Pancreas (tissue), 10 donors: ENCODE measurements at regions not wholly inside any gene's neighbourhood (a gene's known extent, or its start where the extent isn't known, plus 50 kb on each side); places are given as distances from the start of the nearest gene placed in this dataset.
"Not testable (repeated sequence)": the region's sequence is repeated elsewhere in the genome, so short reads cannot be mapped to it uniquely, and the experiment has no call there.

Experiments
- ATAC-seq, 4 donors: fragments of 200-7000 bp; cut with Tn5 transposase; one replicate each; pipeline versions ENCODE4 v1.8.0 to v1.9.1; 2020; ENCODE audit warnings: mild to moderate bottlenecking in 4 of 4, moderate library complexity in 4 of 4
- DNase-seq, 6 donors: peaks; one replicate each; pipeline ENCODE4 v3.0.0-alpha.2; 2020
- FAIRE-seq: peaks from 2 replicates; lab custom pipeline; 2012; peaks lifted over from hg19 to GRCh38; lab: Jason Lieb, UNC
- H3K27ac ChIP-seq, 4 donors: fragments of 200-600 bp; sonication (generic); 1 replicate in 3 of 4; 2 replicates in 1 of 4; pipeline versions ENCODE4 v1.5.0 to v1.8.0; 2020
- H3K27me3 ChIP-seq, 4 donors: fragments of 200-600 bp; one replicate each; pipeline ENCODE4 v1.8.0; 2021
- H3K36me3 ChIP-seq, 3 donors: fragments of 200-600 bp; sonication (generic) in 1 of 3; one replicate each; pipeline versions ENCODE4 v1.5.0 to v1.8.0; 2020 to 2021
- H3K4me1 ChIP-seq, 3 donors: fragments of 200-600 bp; one replicate each; pipeline ENCODE4 v1.8.0; 2021
- H3K4me3 ChIP-seq, 4 donors: fragments of 200-600 bp; sonication (generic) in 2 of 4; one replicate each; pipeline versions ENCODE4 v1.5.0 to v1.8.0; 2020 to 2021
- H3K9me3 ChIP-seq, 4 donors: fragments of 200-600 bp; one replicate each; pipeline ENCODE4 v1.8.0; 2021
- WGBS, 2 donors: extraction: QIAGEN DNeasy Blood & Tissue Kit; methylation state at CpG; one replicate each; pipeline ENCODE4 v1.1.7; 2013; 5-methylcytosine and 5-hydroxymethylcytosine counted together
- intact Hi-C, 3 donors: fragments of 100-400 bp; cut with DNase I; formaldehyde crosslinking; loops; one replicate each; pipeline versions ENCODE4 v1.11.1 to v1.14.2; 2022
- TF ChIP-seq, protein P1 (sequence below), 4 donors: fragments of 200-600 bp; sonication (generic) in 3 of 4; IDR thresholded peaks; one replicate each; pipeline versions ENCODE4 v1.5.0 to v1.8.0; 2021; ENCODE audit warnings: antibody characterized with exemption in 4 of 4
- donor health status: healthy with polysubstance abuse.
- donor health status: DM: no; HTN: no; CAD: no; lungs with moderate emphysema.
- donor health status: DM: no; HTN: no; CAD: no.
- donor health status: control.
- donor health status: control.
- donor health status: Bipolar disorder and iron deficiency.
- donor health status: DM: yes; HTN: yes; CAD: no.
- donor health status: DM: no; HTN: no; CAD: no.
- donor health status: DM: no; HTN: no; CAD: no.
- donor health status: DM: yes; HTN: yes; CAD: no.

DNA sequence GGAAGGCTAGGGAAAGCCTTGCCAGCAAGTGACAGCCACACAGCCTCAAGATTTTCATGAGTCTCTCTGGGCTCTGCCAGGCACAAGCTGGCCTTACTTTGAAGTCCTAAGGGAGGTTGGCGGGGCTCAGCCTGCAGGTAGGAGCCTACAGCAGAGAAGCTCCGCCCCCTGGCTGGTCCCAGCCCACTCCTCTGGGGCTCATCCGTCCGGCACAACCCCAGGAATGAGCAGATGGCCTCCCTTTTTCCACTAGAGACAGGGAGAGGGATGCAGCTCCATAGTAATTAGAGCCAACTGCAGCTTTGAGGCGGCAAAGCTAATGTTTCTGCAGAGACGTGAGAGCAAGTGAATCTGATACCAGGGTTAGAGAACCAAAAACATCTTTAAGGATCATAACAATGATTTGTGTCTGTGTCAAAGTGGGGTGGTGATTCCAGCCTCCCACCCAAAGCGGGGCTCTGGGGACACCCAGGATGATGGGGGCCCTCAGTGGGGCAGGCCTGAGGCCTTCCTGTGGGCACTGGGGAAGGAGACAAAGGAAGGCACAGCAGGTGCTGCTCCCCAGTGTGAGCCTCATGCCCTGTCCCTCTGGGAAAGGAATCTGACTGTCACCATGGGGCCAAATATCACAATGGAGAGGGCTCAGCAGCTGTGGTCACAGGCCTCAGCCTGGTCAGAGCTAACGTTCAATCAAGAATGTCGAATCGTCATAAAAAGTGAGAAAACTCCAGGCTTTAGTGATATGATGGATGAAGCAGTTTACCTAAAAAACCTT lies 61.5 kb downstream of the RBFOX3 start:
- no peaks in the 10 kb centered on the region for H3K4me1 ChIP-seq
- H3K27ac ChIP-seq = no peak overlapping the region
- H3K27me3 ChIP-seq = peaks cover 0 to under 1% (median 0%) of the 10 kb centered on the region in 4 donors
- TF ChIP-seq, protein P1, sequence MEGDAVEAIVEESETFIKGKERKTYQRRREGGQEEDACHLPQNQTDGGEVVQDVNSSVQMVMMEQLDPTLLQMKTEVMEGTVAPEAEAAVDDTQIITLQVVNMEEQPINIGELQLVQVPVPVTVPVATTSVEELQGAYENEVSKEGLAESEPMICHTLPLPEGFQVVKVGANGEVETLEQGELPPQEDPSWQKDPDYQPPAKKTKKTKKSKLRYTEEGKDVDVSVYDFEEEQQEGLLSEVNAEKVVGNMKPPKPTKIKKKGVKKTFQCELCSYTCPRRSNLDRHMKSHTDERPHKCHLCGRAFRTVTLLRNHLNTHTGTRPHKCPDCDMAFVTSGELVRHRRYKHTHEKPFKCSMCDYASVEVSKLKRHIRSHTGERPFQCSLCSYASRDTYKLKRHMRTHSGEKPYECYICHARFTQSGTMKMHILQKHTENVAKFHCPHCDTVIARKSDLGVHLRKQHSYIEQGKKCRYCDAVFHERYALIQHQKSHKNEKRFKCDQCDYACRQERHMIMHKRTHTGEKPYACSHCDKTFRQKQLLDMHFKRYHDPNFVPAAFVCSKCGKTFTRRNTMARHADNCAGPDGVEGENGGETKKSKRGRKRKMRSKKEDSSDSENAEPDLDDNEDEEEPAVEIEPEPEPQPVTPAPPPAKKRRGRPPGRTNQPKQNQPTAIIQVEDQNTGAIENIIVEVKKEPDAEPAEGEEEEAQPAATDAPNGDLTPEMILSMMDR (IDR thresholded peaks at IDR 0.05) = no peak
- H3K9me3 ChIP-seq = no peaks in the 10 kb centered on the region
- ATAC-seq = no peak
- no peak for FAIRE-seq
- H3K4me3 ChIP-seq = no peak overlapping the region
- intact Hi-C loops = no loop called here
- peak in 1 of 6 donors; percentile 23 for DNase-seq
- H3K36me3 ChIP-seq = no peaks in the 10 kb centered on the region
- 56 to 62% methylated on average over 10 of the region's 10 CpGs for WGBS, 2 donors

DNA sequence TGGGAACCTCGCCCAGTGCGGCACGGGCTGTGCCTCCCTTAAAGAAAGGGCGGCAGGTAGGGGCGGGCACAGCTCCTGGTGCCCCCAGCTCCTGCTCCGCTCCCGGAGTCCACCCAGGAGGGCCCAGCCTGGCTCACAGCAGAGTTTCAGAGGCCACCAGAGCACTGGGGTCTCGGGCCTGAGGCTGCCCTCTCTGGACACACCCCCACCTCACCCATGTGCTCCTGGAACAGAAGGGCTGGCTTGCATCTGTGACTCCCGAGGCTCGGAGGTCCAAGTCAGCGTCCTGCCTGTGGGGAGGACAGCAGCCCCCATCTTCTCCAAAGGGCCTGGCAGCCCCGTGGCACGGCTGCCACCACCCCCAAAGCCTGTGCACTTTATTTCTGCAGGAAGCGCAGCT lies 62.7 kb downstream of the RBFOX3 start:
- H3K27me3 ChIP-seq = peaks cover 0 to 3% (median 0%) of the 10 kb centered on the region in 4 donors
- H3K4me3 ChIP-seq = no peak overlapping the region
- no peaks in the 10 kb centered on the region for H3K9me3 ChIP-seq
- no peaks in the 10 kb centered on the region for H3K36me3 ChIP-seq
- H3K4me1 ChIP-seq = no peaks in the 10 kb centered on the region
- 58 to 70% methylated on average over 14 of the region's 14 CpGs for WGBS, 2 donors
- FAIRE-seq (no peak), ATAC-seq (no peak), DNase-seq (peak in 1 of 6 donors; percentile 43)
- TF ChIP-seq, protein P1 (IDR thresholded peaks at IDR 0.05) = no peak
- intact Hi-C loops = no loop called here
- H3K27ac ChIP-seq = no peak overlapping the region

DNA sequence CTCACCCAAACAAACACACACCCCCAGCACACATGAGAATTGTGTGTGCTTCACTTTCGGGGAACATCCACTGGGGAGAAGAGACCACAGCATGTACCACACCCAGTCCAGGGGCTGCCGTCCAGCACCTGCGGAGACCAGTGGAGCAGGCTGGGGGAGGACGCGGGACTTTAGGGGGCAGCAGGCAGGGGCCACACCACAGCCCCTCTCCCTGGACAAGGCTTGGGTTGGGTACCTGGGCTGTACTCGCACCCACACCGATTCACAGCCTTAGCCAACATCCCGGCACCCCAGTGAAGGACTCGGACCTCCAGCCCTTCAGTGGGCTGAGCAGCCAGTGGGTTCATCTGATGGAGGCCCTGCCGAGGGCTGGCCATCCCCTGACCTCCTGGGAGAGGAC lies 63.3 kb downstream of the RBFOX3 start:
- FAIRE-seq = no peak
- Histone ChIP-seq H3K9me3 (no peaks in the 10 kb centered on the region), H3K36me3 (no peaks in the 10 kb centered on the region), H3K4me1 (no peaks in the 10 kb centered on the region), H3K27ac (no peak overlapping the region), H3K27me3 (peaks cover 0 to 3% (median 0%) of the 10 kb centered on the region in 4 donors), H3K4me3 (no peak overlapping the region)
- TF ChIP-seq, protein P1 (IDR thresholded peaks at IDR 0.05) = no peak
- DNase-seq = peak in 1 of 6 donors; percentile 34
- intact Hi-C loops = no loop called here
- 59 to 68% methylated on average over 10 of the region's 10 CpGs for WGBS, 2 donors
- ATAC-seq = no peak

DNA sequence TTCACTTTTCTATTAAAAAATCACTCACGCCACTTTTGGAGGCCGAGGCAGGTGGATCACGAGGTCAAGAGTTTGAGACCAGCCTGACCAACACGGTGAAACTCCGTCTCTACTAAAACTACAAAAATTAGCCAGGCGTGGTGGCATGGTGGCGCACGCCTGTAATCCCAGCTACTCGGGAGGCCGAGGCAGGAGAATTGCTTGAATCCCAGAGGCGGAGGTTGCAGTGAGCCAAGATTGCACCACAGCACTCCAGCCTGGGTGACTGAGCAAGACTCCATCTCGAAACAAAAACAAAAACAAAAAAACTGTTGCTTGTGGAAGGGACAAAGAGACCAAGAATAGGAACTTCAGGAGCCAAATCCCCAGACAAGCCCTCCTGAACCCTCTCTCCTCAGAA lies 63.7 kb downstream of the RBFOX3 start:
- H3K4me3 ChIP-seq, H3K9me3 ChIP-seq, H3K36me3 ChIP-seq, H3K27ac ChIP-seq, FAIRE-seq, H3K4me1 ChIP-seq, intact Hi-C loops, H3K27me3 ChIP-seq, ATAC-seq: not testable (repeated sequence)
- 60 to 64% methylated on average over 12 of the region's 12 CpGs for WGBS, 2 donors
- peak in 1 of 6 donors; percentile 13 for DNase-seq

DNA sequence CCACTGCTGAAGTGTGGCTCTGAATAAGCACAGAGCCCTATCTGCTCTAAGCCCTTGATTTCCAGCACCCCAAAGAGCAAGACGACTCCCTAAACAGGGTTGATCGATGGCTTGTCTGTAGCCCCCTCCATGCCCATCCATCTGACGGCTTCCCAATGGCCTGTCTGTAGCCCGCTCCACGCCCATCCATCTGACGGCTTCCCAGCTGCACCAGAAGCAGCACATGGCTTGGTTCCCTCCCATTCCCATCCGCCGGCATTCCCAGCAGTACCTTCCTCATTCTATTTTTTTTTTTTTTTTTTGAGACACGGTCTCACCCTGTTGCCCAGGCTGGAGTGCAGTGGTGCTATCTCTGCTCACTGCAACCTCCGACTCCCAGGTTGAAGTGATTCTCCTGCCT lies 64.5 kb downstream of the RBFOX3 start:
- intact Hi-C loops = no loop called here
- DNase-seq (peak in 1 of 6 donors; percentile 16), ATAC-seq (no peak), FAIRE-seq (no peak)
- no peak overlapping the region for H3K27ac ChIP-seq
- WGBS, 2 donors = 50 to 52% methylated on average over 10 of the region's 10 CpGs
- peaks cover 0 to 3% (median 0%) of the 10 kb centered on the region in 4 donors for H3K27me3 ChIP-seq
- H3K4me3 ChIP-seq = no peak overlapping the region
- TF ChIP-seq, protein P1 (IDR thresholded peaks at IDR 0.05) = no peak
- no peaks in the 10 kb centered on the region for H3K36me3 ChIP-seq
- no peaks in the 10 kb centered on the region for H3K4me1 ChIP-seq
- no peaks in the 10 kb centered on the region for H3K9me3 ChIP-seq
